ENCODE measurements at regions not wholly inside any gene's neighbourhood (a gene's known extent, or its start where the extent isn't known, plus 50 kb on each side); places are given as distances from the start of the nearest gene placed in this dataset.

DNA sequence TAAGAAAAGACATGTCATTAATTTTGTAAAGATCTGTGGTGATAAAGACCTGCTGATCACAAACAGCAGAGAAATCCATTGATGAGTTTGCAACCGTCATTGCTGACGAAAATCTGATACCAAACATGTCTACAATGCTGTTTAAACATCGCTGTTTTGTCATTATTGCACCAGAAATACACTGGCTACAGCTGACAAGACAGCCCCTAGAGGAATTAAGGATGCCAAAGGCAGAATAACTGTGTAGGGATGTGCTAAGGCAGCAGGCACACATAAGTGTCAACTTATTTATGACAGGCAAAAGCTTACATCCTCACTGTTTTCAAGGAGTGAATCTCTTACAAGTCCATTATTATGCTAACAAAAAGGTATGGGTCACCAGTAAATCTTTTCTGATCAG is 439.3 kb downstream of the TLE1 start:
- H3K4me1 ChIP-seq: no peaks in the 10 kb centered on the region
- no peaks in the 10 kb centered on the region for H3K9me3 ChIP-seq
- no peaks in the 10 kb centered on the region for H3K27me3 ChIP-seq
- WGBS, 2 donors: 67 to 85% methylated on average over 3 of the region's 3 CpGs
- no peak overlapping the region for H3K27ac ChIP-seq
- no peak for ATAC-seq (ENCODE audit: low FRiP score in 2 of 2)
- no peak for TF ChIP-seq POLR2A (IDR thresholded peaks at IDR 0.05)
- TF ChIP-seq, protein P1, sequence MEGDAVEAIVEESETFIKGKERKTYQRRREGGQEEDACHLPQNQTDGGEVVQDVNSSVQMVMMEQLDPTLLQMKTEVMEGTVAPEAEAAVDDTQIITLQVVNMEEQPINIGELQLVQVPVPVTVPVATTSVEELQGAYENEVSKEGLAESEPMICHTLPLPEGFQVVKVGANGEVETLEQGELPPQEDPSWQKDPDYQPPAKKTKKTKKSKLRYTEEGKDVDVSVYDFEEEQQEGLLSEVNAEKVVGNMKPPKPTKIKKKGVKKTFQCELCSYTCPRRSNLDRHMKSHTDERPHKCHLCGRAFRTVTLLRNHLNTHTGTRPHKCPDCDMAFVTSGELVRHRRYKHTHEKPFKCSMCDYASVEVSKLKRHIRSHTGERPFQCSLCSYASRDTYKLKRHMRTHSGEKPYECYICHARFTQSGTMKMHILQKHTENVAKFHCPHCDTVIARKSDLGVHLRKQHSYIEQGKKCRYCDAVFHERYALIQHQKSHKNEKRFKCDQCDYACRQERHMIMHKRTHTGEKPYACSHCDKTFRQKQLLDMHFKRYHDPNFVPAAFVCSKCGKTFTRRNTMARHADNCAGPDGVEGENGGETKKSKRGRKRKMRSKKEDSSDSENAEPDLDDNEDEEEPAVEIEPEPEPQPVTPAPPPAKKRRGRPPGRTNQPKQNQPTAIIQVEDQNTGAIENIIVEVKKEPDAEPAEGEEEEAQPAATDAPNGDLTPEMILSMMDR (IDR thresholded peaks at IDR 0.05): no peak
- TF ChIP-seq POLR2AphosphoS5 (IDR thresholded peaks at IDR 0.05): no peak
- no peak for TF ChIP-seq EP300 (IDR thresholded peaks at IDR 0.05)
- no peaks in the 10 kb centered on the region for H3K36me3 ChIP-seq
- no peak for DNase-seq
- no peak overlapping the region for H3K4me3 ChIP-seq

- DNase-seq (no peak), ATAC-seq (ENCODE audit: low FRiP score in 2 of 2) (no peak)
- Histone ChIP-seq H3K4me3 (no peak overlapping the region), H3K27ac (no peak overlapping the region), H3K36me3 (no peaks in the 10 kb centered on the region), H3K9me3 (no peaks in the 10 kb centered on the region), H3K4me1 (no peaks in the 10 kb centered on the region), H3K27me3 (no peaks in the 10 kb centered on the region)
- 89 to 91% methylated on average over 5 of the region's 5 CpGs for WGBS, 2 donors
- TF ChIP-seq, protein P1 (IDR thresholded peaks at IDR 0.05): no peak
- TF ChIP-seq EP300 (IDR thresholded peaks at IDR 0.05) (no peak), POLR2A (IDR thresholded peaks at IDR 0.05) (no peak), POLR2AphosphoS5 (IDR thresholded peaks at IDR 0.05) (no peak)
These were observed 443.9 kb downstream of the TLE1 start for GRCh38 chr9:81245254-81245956.

- no peaks in the 10 kb centered on the region for H3K4me1 ChIP-seq
- no peak for ATAC-seq (ENCODE audit: low FRiP score in 2 of 2)
These were observed 444.7 kb downstream of the TLE1 start for GRCh38 chr9:81244631-81245030.

GRCh38 chr9:81242866-81243265 is 446.5 kb downstream of the TLE1 start:
- Histone ChIP-seq H3K36me3 (no peaks in the 10 kb centered on the region), H3K4me1 (no peaks in the 10 kb centered on the region), H3K4me3 (no peak overlapping the region), H3K27ac (no peak overlapping the region), H3K27me3 (no peaks in the 10 kb centered on the region), H3K9me3 (no peaks in the 10 kb centered on the region)
- no peak for TF ChIP-seq POLR2A (IDR thresholded peaks at IDR 0.05)
- TF ChIP-seq, protein P1 (IDR thresholded peaks at IDR 0.05): no peak
- no peak for TF ChIP-seq POLR2AphosphoS5 (IDR thresholded peaks at IDR 0.05)
- no peak for TF ChIP-seq EP300 (IDR thresholded peaks at IDR 0.05)
- 77 to 95% methylated on average over 1 of the region's 1 CpG for WGBS, 2 donors
- no peak for DNase-seq
- no peak for ATAC-seq (ENCODE audit: low FRiP score in 2 of 2)

More at GRCh38 chr9:81244631-81245030, 444.7 kb downstream of the TLE1 start:
- H3K9me3 ChIP-seq: no peaks in the 10 kb centered on the region
- no peak overlapping the region for H3K27ac ChIP-seq
- no peaks in the 10 kb centered on the region for H3K36me3 ChIP-seq
- no peak for TF ChIP-seq POLR2A (IDR thresholded peaks at IDR 0.05)
- TF ChIP-seq, protein P1 (IDR thresholded peaks at IDR 0.05): no peak
- no peaks in the 10 kb centered on the region for H3K27me3 ChIP-seq
- no peak for DNase-seq
- no peak overlapping the region for H3K4me3 ChIP-seq
- WGBS, 2 donors: 58 to 83% methylated on average over 1 of the region's 1 CpG

- no peak for TF ChIP-seq POLR2AphosphoS5 (IDR thresholded peaks at IDR 0.05)
- no peak for TF ChIP-seq EP300 (IDR thresholded peaks at IDR 0.05)
- TF ChIP-seq POLR2A (IDR thresholded peaks at IDR 0.05): no peak
- TF ChIP-seq, protein P1 (IDR thresholded peaks at IDR 0.05): no peak
- no peak for DNase-seq
- no peaks in the 10 kb centered on the region for H3K27me3 ChIP-seq
- H3K27ac ChIP-seq: no peak overlapping the region
- no peak overlapping the region for H3K4me3 ChIP-seq
- H3K4me1 ChIP-seq: no peaks in the 10 kb centered on the region
- H3K9me3 ChIP-seq: no peaks in the 10 kb centered on the region
- ATAC-seq (ENCODE audit: low FRiP score in 2 of 2): no peak
- no peaks in the 10 kb centered on the region for H3K36me3 ChIP-seq
These were observed 450.0 kb downstream of the TLE1 start for GRCh38 chr9:81239388-81239787.

Measured in upper lobe of left lung (tissue), 6 donors.